DOHH2 (cell line): ENCODE measurements at regions not wholly inside any gene's neighbourhood (a gene's known extent, or its start where the extent isn't known, plus 50 kb on each side); places are given as distances from the start of the nearest gene placed in this dataset.

ENCODE experiments used
- H3F3A ChIP-seq: fragments of 200-600 bp; sonication (generic), shearing (Covaris generic); 2 replicates; pipeline ENCODE4 v1.6.0; 2016; ENCODE audit warnings: antibody characterized with exemption, mild to moderate bottlenecking; ENCODE audit not compliant: control insufficient read depth, insufficient read depth
- H3K27ac ChIP-seq: fragments of 200-600 bp; sonication (generic); 2 replicates; pipeline ENCODE4 v1.5.1; 2014; ENCODE audit warnings: low read depth, mild to moderate bottlenecking, low read length, moderate library complexity
- H3K27me3 ChIP-seq: fragments of 200-600 bp; sonication (generic); 2 replicates; pipeline ENCODE4 v1.6.1; 2014; ENCODE audit warnings: mild to moderate bottlenecking, low read length, mixed read lengths; ENCODE audit not compliant: control insufficient read depth
- H3K36me3 ChIP-seq: fragments of 200-600 bp; sonication (generic); 2 replicates; pipeline ENCODE4 v1.6.1; 2014; ENCODE audit warnings: mild to moderate bottlenecking, low read length, moderate library complexity, mixed read lengths; ENCODE audit not compliant: control insufficient read depth
- H3K4me1 ChIP-seq: fragments of 200-600 bp; sonication (generic); 2 replicates; pipeline ENCODE4 v1.6.1; 2014; ENCODE audit warnings: mild to moderate bottlenecking, low read length, mixed read lengths; ENCODE audit not compliant: control insufficient read depth
- H3K4me2 ChIP-seq: fragments of 200-600 bp; sonication (generic); 2 replicates; pipeline ENCODE4 v1.6.0; 2014; ENCODE audit warnings: mild to moderate bottlenecking, low read length, moderate library complexity
- H3K4me3 ChIP-seq: fragments of 200-600 bp; sonication (generic); 2 replicates; pipeline ENCODE4 v1.5.1; 2014; ENCODE audit warnings: mild to moderate bottlenecking, low read length, mixed read lengths
- H3K79me2 ChIP-seq: fragments of 200-600 bp; sonication (generic); 2 replicates; pipeline ENCODE4 v1.6.1; 2014; ENCODE audit warnings: mild to moderate bottlenecking, low read length, mixed read lengths; ENCODE audit not compliant: control insufficient read depth
- H3K9me2 ChIP-seq: fragments of 200-600 bp; sonication (generic); replicated peaks from 2 replicates; pipeline ENCODE4 v1.6.1; 2014; ENCODE audit warnings: mild to moderate bottlenecking, low read length, mixed read lengths; ENCODE audit not compliant: control insufficient read depth
- H3K9me3 ChIP-seq: fragments of 200-600 bp; sonication (generic); 2 replicates; pipeline ENCODE4 v1.6.1; 2014; ENCODE audit warnings: antibody characterized with exemption, low read length, mixed read lengths; ENCODE audit not compliant: control insufficient read depth, insufficient read depth
- H4K20me1 ChIP-seq: fragments of 200-600 bp; sonication (generic); 2 replicates; pipeline ENCODE4 v1.6.0; 2014; ENCODE audit warnings: low read depth, mild to moderate bottlenecking, antibody characterized with exemption, low read length, moderate library complexity; ENCODE audit not compliant: control insufficient read depth, insufficient read depth
- CTCF ChIP-seq: fragments of 200-600 bp; sonication (generic); IDR thresholded peaks from one replicate; pipeline ENCODE4 v1.5.1; 2014; ENCODE audit warnings: antibody characterized with exemption, mild to moderate bottlenecking, low read depth, low read length; ENCODE audit not compliant: poor library complexity, severe bottlenecking
- EZH2phosphoT487 ChIP-seq: fragments of 200-600 bp; sonication (generic); IDR thresholded peaks from 2 replicates; pipeline ENCODE4 v1.6.1; 2017; ENCODE audit warnings: borderline replicate concordance, mild to moderate bottlenecking, antibody characterized with exemption, low read length, moderate library complexity, mixed read lengths

GRCh38 chr2:40886655-40887054, 434.8 kb upstream of the SLC8A1 start:
- H3K4me1 ChIP-seq, result no peaks in the 10 kb centered on the region
- TF ChIP-seq EZH2phosphoT487 (no peak), CTCF (no peak)
- no peaks in the 10 kb centered on the region for H4K20me1 ChIP-seq
- no peaks in the 10 kb centered on the region for H3F3A ChIP-seq
- H3K27me3 ChIP-seq, result no peaks in the 10 kb centered on the region
- H3K79me2 ChIP-seq, result no peaks in the 10 kb centered on the region
- no peaks in the 10 kb centered on the region for H3K36me3 ChIP-seq
- H3K4me2 ChIP-seq, result no peak overlapping the region
- H3K9me3 ChIP-seq, result no peaks in the 10 kb centered on the region
- H3K4me3 ChIP-seq, result no peak overlapping the region
- H3K27ac ChIP-seq, result no peak overlapping the region
- H3K9me2 ChIP-seq, result no peaks in the 10 kb centered on the region

GRCh38 chr2:40896358-40896757, 444.5 kb upstream of the SLC8A1 start:
- Histone ChIP-seq H3K27me3 (0 out of 2 replicates have a peak, but pooled peaks cover 3% of the 10 kb centered on the region), H3K36me3 (no peaks in the 10 kb centered on the region), H3K79me2 (no peaks in the 10 kb centered on the region), H3K9me3 (no peaks in the 10 kb centered on the region), H3K4me1 (no peaks in the 10 kb centered on the region), H3K27ac (no peak overlapping the region), H3F3A (no peaks in the 10 kb centered on the region), H3K9me2 (no peaks in the 10 kb centered on the region), H3K4me2 (no peak overlapping the region), H4K20me1 (no peaks in the 10 kb centered on the region), H3K4me3 (no peak overlapping the region)
- TF ChIP-seq EZH2phosphoT487 (no peak), CTCF (no peak)

- Histone ChIP-seq H3K4me2 (no peak overlapping the region), H3K9me3 (no peaks in the 10 kb centered on the region), H3K79me2 (no peaks in the 10 kb centered on the region), H4K20me1 (no peaks in the 10 kb centered on the region), H3K36me3 (no peaks in the 10 kb centered on the region), H3K4me1 (no peaks in the 10 kb centered on the region), H3K27ac (no peak overlapping the region), H3K9me2 (no peaks in the 10 kb centered on the region), H3K27me3 (no peaks in the 10 kb centered on the region), H3F3A (no peaks in the 10 kb centered on the region), H3K4me3 (no peak overlapping the region)
- TF ChIP-seq CTCF (no peak), EZH2phosphoT487 (no peak)
Observed at GRCh38 chr2:40914666-40915065, 462.8 kb upstream of the SLC8A1 start.

GRCh38 chr2:40915651-40916050, 463.8 kb upstream of the SLC8A1 start:
- no peaks in the 10 kb centered on the region for H3K79me2 ChIP-seq
- H3K36me3 ChIP-seq, result no peaks in the 10 kb centered on the region
- H3K4me1 ChIP-seq, result no peaks in the 10 kb centered on the region
- H3K4me2 ChIP-seq, result no peak overlapping the region
- H3F3A ChIP-seq, result no peaks in the 10 kb centered on the region
- no peaks in the 10 kb centered on the region for H3K9me3 ChIP-seq
- no peak overlapping the region for H3K4me3 ChIP-seq
- H3K27ac ChIP-seq, result no peak overlapping the region
- H4K20me1 ChIP-seq, result no peaks in the 10 kb centered on the region
- H3K9me2 ChIP-seq, result no peaks in the 10 kb centered on the region
- no peak for TF ChIP-seq CTCF
- TF ChIP-seq EZH2phosphoT487, result no peak
- no peaks in the 10 kb centered on the region for H3K27me3 ChIP-seq
